GM23338 (cell line): ENCODE measurements at regions not wholly inside any gene's neighbourhood (a gene's known extent, or its start where the extent isn't known, plus 50 kb on each side); places are given as distances from the start of the nearest gene placed in this dataset.

Experiments
- ATAC-seq: fragments of 200-7000 bp; cut with Tn5 transposase; 3 replicates; pipeline ENCODE4 v1.9.1; 2020
- DNase-seq: peaks from one replicate; pipeline ENCODE4 v3.0.0-alpha.2; 2015; ENCODE audit warnings: low spot score
- H2AFZ ChIP-seq: fragments of 200-600 bp; sonication (generic); 2 replicates; pipeline ENCODE4 v1.8.0; 2016; ENCODE audit warnings: antibody characterized with exemption, mild to moderate bottlenecking, moderate library complexity
- H3F3A ChIP-seq: fragments of 200-600 bp; sonication (generic); replicated peaks from 2 replicates; pipeline ENCODE4 v1.8.0; 2017; ENCODE audit warnings: antibody characterized with exemption, mixed run types, low read depth
- H3K27ac ChIP-seq: fragments of 200-600 bp; sonication (generic); 2 replicates; pipeline ENCODE4 v1.6.1; 2016; ENCODE audit warnings: low read depth
- H3K27me3 ChIP-seq: fragments of 200-600 bp; sonication (generic); 2 replicates; pipeline ENCODE4 v1.8.0; 2016; ENCODE audit warnings: mild to moderate bottlenecking, mixed run types, moderate library complexity; ENCODE audit not compliant: insufficient read depth
- H3K36me3 ChIP-seq: fragments of 200-600 bp; sonication (generic); 2 replicates; pipeline ENCODE4 v1.8.0; 2016; ENCODE audit warnings: mild to moderate bottlenecking; ENCODE audit not compliant: insufficient read depth
- H3K4me1 ChIP-seq: fragments of 200-600 bp; sonication (generic); 2 replicates; pipeline ENCODE4 v1.8.0; 2016; ENCODE audit warnings: mild to moderate bottlenecking, moderate library complexity; ENCODE audit not compliant: insufficient read depth
- H3K4me2 ChIP-seq: fragments of 200-600 bp; sonication (generic); 2 replicates; pipeline ENCODE4 v1.7.1; 2017; ENCODE audit warnings: mixed run types
- H3K4me3 ChIP-seq: fragments of 200-600 bp; sonication (generic); 2 replicates; pipeline ENCODE4 v1.6.1; 2016; ENCODE audit warnings: mixed run types
- H3K79me2 ChIP-seq: fragments of 200-600 bp; sonication (generic); replicated peaks from 2 replicates; pipeline ENCODE4 v1.8.0; 2017; ENCODE audit warnings: mild to moderate bottlenecking; ENCODE audit not compliant: insufficient read depth
- H3K9me2 ChIP-seq: fragments of 200-600 bp; sonication (generic); 2 replicates; pipeline ENCODE4 v1.8.0; 2017; ENCODE audit not compliant: insufficient read depth
- H4K20me1 ChIP-seq: fragments of 200-600 bp; sonication (generic); replicated peaks from 2 replicates; pipeline ENCODE4 v1.8.0; 2017; ENCODE audit warnings: mild to moderate bottlenecking; ENCODE audit not compliant: insufficient read depth
- H3K27ac Mint-ChIP-seq: 2 replicates; pipeline ENCODE4 v1.8.0; 2020; ENCODE audit warnings: inconsistent platforms, mild to moderate bottlenecking, moderate library complexity, mixed read lengths
- H3K27me3 Mint-ChIP-seq: 3 replicates; pipeline ENCODE4 v1.8.0; 2022; ENCODE audit warnings: low read depth, mild to moderate bottlenecking, moderate library complexity, mixed read lengths, inconsistent platforms; ENCODE audit not compliant: insufficient read depth, poor library complexity
- H3K36me3 Mint-ChIP-seq: 3 replicates; pipeline ENCODE4 v1.8.0; 2021; ENCODE audit warnings: low read depth, mild to moderate bottlenecking, inconsistent platforms, moderate library complexity, mixed read lengths
- H3K4me1 Mint-ChIP-seq: 3 replicates; pipeline ENCODE4 v1.8.0; 2020; ENCODE audit warnings: mild to moderate bottlenecking, inconsistent platforms, mixed read lengths
- H3K4me3 Mint-ChIP-seq: 3 replicates; pipeline ENCODE4 v1.8.0; 2021; ENCODE audit warnings: moderate library complexity, mild to moderate bottlenecking, inconsistent platforms, mixed read lengths
- H3K9me3 Mint-ChIP-seq: 3 replicates; pipeline ENCODE4 v1.8.0; 2020; ENCODE audit warnings: moderate library complexity, mild to moderate bottlenecking, inconsistent platforms, mixed read lengths
- CREB1 ChIP-seq: fragments of 250-450 bp; sonication (Bioruptor Pico); IDR thresholded peaks from 2 replicates; pipeline ENCODE4 v1.5.0; 2020; ENCODE audit warnings: low read depth, mild to moderate bottlenecking, moderate library complexity
- ETS1 ChIP-seq: IDR thresholded peaks from 2 replicates; pipeline ENCODE4 v1.6.1; 2016; ENCODE audit warnings: antibody characterized with exemption
- EZH2 ChIP-seq: fragments of 200-600 bp; sonication (generic); IDR thresholded peaks from one replicate; pipeline ENCODE4 v1.8.0; 2017; ENCODE audit warnings: antibody characterized with exemption, mild to moderate bottlenecking, low read depth; ENCODE audit not compliant: unreplicated experiment
- EZH2phosphoT487 ChIP-seq: fragments of 200-600 bp; sonication (generic); IDR thresholded peaks from one replicate; pipeline ENCODE4 v1.8.1; 2018; ENCODE audit warnings: antibody characterized with exemption; ENCODE audit not compliant: unreplicated experiment
- JUNB ChIP-seq: IDR thresholded peaks from one replicate; pipeline ENCODE4 v1.6.1; 2016; ENCODE audit warnings: antibody characterized with exemption; ENCODE audit not compliant: unreplicated experiment
- NANOG ChIP-seq: IDR thresholded peaks from 2 replicates; pipeline ENCODE4 v1.6.1; 2016; ENCODE audit warnings: antibody characterized with exemption, borderline replicate concordance
- POLR2AphosphoS5 ChIP-seq: IDR thresholded peaks from 2 replicates; pipeline ENCODE4 v1.6.1; 2016; ENCODE audit warnings: antibody characterized with exemption, low read depth
- STAT1 ChIP-seq: IDR thresholded peaks from one replicate; pipeline ENCODE4 v1.6.1; 2016; ENCODE audit warnings: antibody characterized with exemption; ENCODE audit not compliant: unreplicated experiment
- ZNF114 ChIP-seq: fragments of 250-450 bp; sonication (Bioruptor Pico); IDR thresholded peaks from 2 replicates; pipeline ENCODE4 v1.5.0; 2020; ENCODE audit warnings: mild to moderate bottlenecking, moderate library complexity
- ZNF331 ChIP-seq: fragments of 250-450 bp; sonication (Bioruptor Pico); IDR thresholded peaks from 2 replicates; pipeline ENCODE4 v1.5.0; 2020; ENCODE audit warnings: low read depth, mild to moderate bottlenecking, moderate library complexity
- ZNF462 ChIP-seq: fragments of 250-450 bp; sonication (Bioruptor Pico); IDR thresholded peaks from 2 replicates; pipeline ENCODE4 v1.5.0; 2020; ENCODE audit warnings: mild to moderate bottlenecking, moderate library complexity
- TF ChIP-seq, protein P1 (sequence below): IDR thresholded peaks from one replicate; pipeline ENCODE4 v1.6.1; 2018; ENCODE audit warnings: antibody characterized with exemption; ENCODE audit not compliant: unreplicated experiment
- TF ChIP-seq, protein P2 (sequence below), 2 experiments: fragments of 200-600 bp in 1 of 2; sonication (generic) in 1 of 2; conservative IDR thresholded peaks; 2 replicates each; pipeline versions ENCODE4 v1.5.1 to v1.6.1; 2016 to 2017; ENCODE audit warnings: antibody characterized with exemption in 2 of 2, low read depth in 2 of 2, mild to moderate bottlenecking in 2 of 2, moderate library complexity in 1 of 2

GRCh38 chr13:72585254-72585653 is 142.2 kb downstream of the MZT1 start:
- Mint-ChIP-seq H3K27ac (no peak overlapping the region), H3K4me3 (no peak overlapping the region), H3K9me3 (no peaks in the 10 kb centered on the region), H3K27me3 (no peaks in the 10 kb centered on the region), H3K4me1 (no peaks in the 10 kb centered on the region), H3K36me3 (no peaks in the 10 kb centered on the region)
- Histone ChIP-seq H3K79me2 (no peaks in the 10 kb centered on the region), H3K36me3 (no peaks in the 10 kb centered on the region), H3K4me2 (no peak overlapping the region), H3K4me3 (no peak overlapping the region), H4K20me1 (no peaks in the 10 kb centered on the region), H3F3A (no peaks in the 10 kb centered on the region), H3K4me1 (no peaks in the 10 kb centered on the region), H2AFZ (no peak overlapping the region), H3K27ac (no peak overlapping the region), H3K27me3 (no peaks in the 10 kb centered on the region), H3K9me2 (no peaks in the 10 kb centered on the region)
- TF ChIP-seq EZH2: no peak
- TF ChIP-seq JUNB: no peak
- no peak for TF ChIP-seq CREB1 (CRISPR knock-in tag)
- no peak for TF ChIP-seq ZNF331 (CRISPR knock-in tag)
- TF ChIP-seq NANOG: no peak
- no peak for TF ChIP-seq STAT1
- no peak for TF ChIP-seq EZH2phosphoT487
- TF ChIP-seq ETS1: no peak
- TF ChIP-seq POLR2AphosphoS5: no peak
- no peak for TF ChIP-seq ZNF114 (CRISPR knock-in tag)
- no peak for TF ChIP-seq ZNF462 (CRISPR knock-in tag)
- TF ChIP-seq, protein P1, sequence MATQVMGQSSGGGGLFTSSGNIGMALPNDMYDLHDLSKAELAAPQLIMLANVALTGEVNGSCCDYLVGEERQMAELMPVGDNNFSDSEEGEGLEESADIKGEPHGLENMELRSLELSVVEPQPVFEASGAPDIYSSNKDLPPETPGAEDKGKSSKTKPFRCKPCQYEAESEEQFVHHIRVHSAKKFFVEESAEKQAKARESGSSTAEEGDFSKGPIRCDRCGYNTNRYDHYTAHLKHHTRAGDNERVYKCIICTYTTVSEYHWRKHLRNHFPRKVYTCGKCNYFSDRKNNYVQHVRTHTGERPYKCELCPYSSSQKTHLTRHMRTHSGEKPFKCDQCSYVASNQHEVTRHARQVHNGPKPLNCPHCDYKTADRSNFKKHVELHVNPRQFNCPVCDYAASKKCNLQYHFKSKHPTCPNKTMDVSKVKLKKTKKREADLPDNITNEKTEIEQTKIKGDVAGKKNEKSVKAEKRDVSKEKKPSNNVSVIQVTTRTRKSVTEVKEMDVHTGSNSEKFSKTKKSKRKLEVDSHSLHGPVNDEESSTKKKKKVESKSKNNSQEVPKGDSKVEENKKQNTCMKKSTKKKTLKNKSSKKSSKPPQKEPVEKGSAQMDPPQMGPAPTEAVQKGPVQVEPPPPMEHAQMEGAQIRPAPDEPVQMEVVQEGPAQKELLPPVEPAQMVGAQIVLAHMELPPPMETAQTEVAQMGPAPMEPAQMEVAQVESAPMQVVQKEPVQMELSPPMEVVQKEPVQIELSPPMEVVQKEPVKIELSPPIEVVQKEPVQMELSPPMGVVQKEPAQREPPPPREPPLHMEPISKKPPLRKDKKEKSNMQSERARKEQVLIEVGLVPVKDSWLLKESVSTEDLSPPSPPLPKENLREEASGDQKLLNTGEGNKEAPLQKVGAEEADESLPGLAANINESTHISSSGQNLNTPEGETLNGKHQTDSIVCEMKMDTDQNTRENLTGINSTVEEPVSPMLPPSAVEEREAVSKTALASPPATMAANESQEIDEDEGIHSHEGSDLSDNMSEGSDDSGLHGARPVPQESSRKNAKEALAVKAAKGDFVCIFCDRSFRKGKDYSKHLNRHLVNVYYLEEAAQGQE: no peak
- TF ChIP-seq, protein P2, sequence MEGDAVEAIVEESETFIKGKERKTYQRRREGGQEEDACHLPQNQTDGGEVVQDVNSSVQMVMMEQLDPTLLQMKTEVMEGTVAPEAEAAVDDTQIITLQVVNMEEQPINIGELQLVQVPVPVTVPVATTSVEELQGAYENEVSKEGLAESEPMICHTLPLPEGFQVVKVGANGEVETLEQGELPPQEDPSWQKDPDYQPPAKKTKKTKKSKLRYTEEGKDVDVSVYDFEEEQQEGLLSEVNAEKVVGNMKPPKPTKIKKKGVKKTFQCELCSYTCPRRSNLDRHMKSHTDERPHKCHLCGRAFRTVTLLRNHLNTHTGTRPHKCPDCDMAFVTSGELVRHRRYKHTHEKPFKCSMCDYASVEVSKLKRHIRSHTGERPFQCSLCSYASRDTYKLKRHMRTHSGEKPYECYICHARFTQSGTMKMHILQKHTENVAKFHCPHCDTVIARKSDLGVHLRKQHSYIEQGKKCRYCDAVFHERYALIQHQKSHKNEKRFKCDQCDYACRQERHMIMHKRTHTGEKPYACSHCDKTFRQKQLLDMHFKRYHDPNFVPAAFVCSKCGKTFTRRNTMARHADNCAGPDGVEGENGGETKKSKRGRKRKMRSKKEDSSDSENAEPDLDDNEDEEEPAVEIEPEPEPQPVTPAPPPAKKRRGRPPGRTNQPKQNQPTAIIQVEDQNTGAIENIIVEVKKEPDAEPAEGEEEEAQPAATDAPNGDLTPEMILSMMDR (conservative IDR thresholded peaks at IDR 0.05; ENCODE audit: low read depth in 2 of 2): no peak
- ATAC-seq (no peak), DNase-seq (no peak)
